ENCODE measurements at regions not wholly inside any gene's neighbourhood (a gene's known extent, or its start where the extent isn't known, plus 50 kb on each side); places are given as distances from the start of the nearest gene placed in this dataset.
"Not testable (repeated sequence)": the region's sequence is repeated elsewhere in the genome, so short reads cannot be mapped to it uniquely, and the experiment has no call there.

- no peak for TF ChIP-seq Cebpa-rat (IDR thresholded peaks at IDR 0.05)
Measured at GRCh38 chr4:97081951-97082350, 1061.3 kb downstream of the STPG2 start.

GRCh38 chr4:97097036-97097435 is 1046.2 kb downstream of the STPG2 start:
- not testable (repeated sequence) for H3K4me3 ChIP-seq, H3K27ac ChIP-seq, H3K36me3 ChIP-seq, H4K20me1 ChIP-seq, H3K27me3 ChIP-seq, H3K9ac ChIP-seq, H3K4me2 ChIP-seq, H3K4me1 ChIP-seq
- H3K9me3 ChIP-seq (replicated peaks in 1 of 11): peaks cover 0 to 11% (median 0%) of the 10 kb centered on the region in 11 experiments; a peak in 6 of 22 replicates

More at GRCh38 chr4:97081951-97082350, 1061.3 kb downstream of the STPG2 start:
- H3K4me1 ChIP-seq: no peaks in the 10 kb centered on the region
- H3K4me3 ChIP-seq: no peak overlapping the region
- no peaks in the 10 kb centered on the region for H4K20me1 ChIP-seq
- no peaks in the 10 kb centered on the region for H3K36me3 ChIP-seq
- H3K9ac ChIP-seq: no peak overlapping the region
- no peak overlapping the region for H3K27ac ChIP-seq
- H3K27me3 ChIP-seq: no peaks in the 10 kb centered on the region
- H3K9me3 ChIP-seq (replicated peaks in 1 of 11): no peaks in the 10 kb centered on the region
- no peak overlapping the region for H3K4me2 ChIP-seq

GRCh38 chr4:97101171-97101570 is 1042.1 kb downstream of the STPG2 start:
- not testable (repeated sequence) for H3K27me3 ChIP-seq; H3K36me3 ChIP-seq; H3K4me2 ChIP-seq; H3K4me1 ChIP-seq; H4K20me1 ChIP-seq; H3K9me3 ChIP-seq (replicated peaks in 1 of 11); H3K4me3 ChIP-seq; H3K27ac ChIP-seq; H3K9ac ChIP-seq

- TF ChIP-seq Cebpa-rat (IDR thresholded peaks at IDR 0.05): no peak
- Histone ChIP-seq H3K9ac (no peak overlapping the region), H3K9me3 (replicated peaks in 1 of 11) (no peaks in the 10 kb centered on the region), H3K4me1 (no peaks in the 10 kb centered on the region), H4K20me1 (no peaks in the 10 kb centered on the region), H3K4me3 (no peak overlapping the region), H3K36me3 (no peaks in the 10 kb centered on the region), H3K4me2 (no peak overlapping the region), H3K27ac (no peak overlapping the region), H3K27me3 (no peaks in the 10 kb centered on the region)
Measured at GRCh38 chr4:97103252-97103651, 1040.0 kb downstream of the STPG2 start.

- H3K9ac ChIP-seq: no peak overlapping the region
- no peak for TF ChIP-seq Cebpa-rat (IDR thresholded peaks at IDR 0.05)
Measured at GRCh38 chr4:97104006-97104405, 1039.3 kb downstream of the STPG2 start.

GRCh38 chr4:97104666-97105065 is 1038.6 kb downstream of the STPG2 start:
- no peaks in the 10 kb centered on the region for H4K20me1 ChIP-seq
- H3K27ac ChIP-seq: no peak overlapping the region
- no peaks in the 10 kb centered on the region for H3K4me1 ChIP-seq
- H3K9me3 ChIP-seq (replicated peaks in 1 of 11): no peaks in the 10 kb centered on the region
- no peak for TF ChIP-seq Cebpa-rat (IDR thresholded peaks at IDR 0.05)
- no peaks in the 10 kb centered on the region for H3K36me3 ChIP-seq
- no peak overlapping the region for H3K4me3 ChIP-seq
- H3K9ac ChIP-seq: no peak overlapping the region
- no peaks in the 10 kb centered on the region for H3K27me3 ChIP-seq
- H3K4me2 ChIP-seq: no peak overlapping the region

More at GRCh38 chr4:97104006-97104405, 1039.3 kb downstream of the STPG2 start:
- no peaks in the 10 kb centered on the region for H3K9me3 ChIP-seq (replicated peaks in 1 of 11)
- H3K36me3 ChIP-seq: no peaks in the 10 kb centered on the region
- no peak overlapping the region for H3K4me3 ChIP-seq
- H4K20me1 ChIP-seq: no peaks in the 10 kb centered on the region
- no peak overlapping the region for H3K27ac ChIP-seq
- H3K27me3 ChIP-seq: no peaks in the 10 kb centered on the region
- H3K4me2 ChIP-seq: no peak overlapping the region
- H3K4me1 ChIP-seq: no peaks in the 10 kb centered on the region

GRCh38 chr4:97105347-97106099 is 1037.8 kb downstream of the STPG2 start:
- no peaks in the 10 kb centered on the region for H3K4me1 ChIP-seq
- H3K27me3 ChIP-seq: no peaks in the 10 kb centered on the region
- TF ChIP-seq Cebpa-rat (IDR thresholded peaks at IDR 0.05): no peak
- H3K9ac ChIP-seq: no peak overlapping the region
- H3K36me3 ChIP-seq: no peaks in the 10 kb centered on the region
- H3K27ac ChIP-seq: no peak overlapping the region
- H3K4me2 ChIP-seq: no peak overlapping the region
- no peaks in the 10 kb centered on the region for H4K20me1 ChIP-seq
- no peak overlapping the region for H3K4me3 ChIP-seq
- H3K9me3 ChIP-seq (replicated peaks in 1 of 11): no peaks in the 10 kb centered on the region

GRCh38 chr4:97106161-97106560 is 1037.1 kb downstream of the STPG2 start:
- no peak overlapping the region for H3K4me2 ChIP-seq
- no peak overlapping the region for H3K4me3 ChIP-seq
- no peak overlapping the region for H3K9ac ChIP-seq
- H3K9me3 ChIP-seq (replicated peaks in 1 of 11): no peaks in the 10 kb centered on the region
- H3K27ac ChIP-seq: no peak overlapping the region
- H3K4me1 ChIP-seq: no peaks in the 10 kb centered on the region
- no peak for TF ChIP-seq Cebpa-rat (IDR thresholded peaks at IDR 0.05)
- no peaks in the 10 kb centered on the region for H4K20me1 ChIP-seq
- H3K27me3 ChIP-seq: no peaks in the 10 kb centered on the region
- H3K36me3 ChIP-seq: no peaks in the 10 kb centered on the region

- no peak for TF ChIP-seq Cebpa-rat (IDR thresholded peaks at IDR 0.05)
- H3K9me3 ChIP-seq (replicated peaks in 1 of 11): no peaks in the 10 kb centered on the region
- H3K36me3 ChIP-seq: no peaks in the 10 kb centered on the region
- H3K4me3 ChIP-seq: no peak overlapping the region
- no peak overlapping the region for H3K27ac ChIP-seq
- H3K4me1 ChIP-seq: no peaks in the 10 kb centered on the region
- no peaks in the 10 kb centered on the region for H4K20me1 ChIP-seq
- no peaks in the 10 kb centered on the region for H3K27me3 ChIP-seq
- H3K9ac ChIP-seq: no peak overlapping the region
- no peak overlapping the region for H3K4me2 ChIP-seq
Measured at GRCh38 chr4:97110506-97110905, 1032.8 kb downstream of the STPG2 start.

GRCh38 chr4:97116511-97116910 is 1026.8 kb downstream of the STPG2 start:
- no peak overlapping the region for H3K9ac ChIP-seq
- no peaks in the 10 kb centered on the region for H3K4me1 ChIP-seq
- H4K20me1 ChIP-seq: no peaks in the 10 kb centered on the region
- no peak overlapping the region for H3K4me3 ChIP-seq
- TF ChIP-seq Cebpa-rat (IDR thresholded peaks at IDR 0.05): no peak
- peaks cover 0 to 5% (median 0%) of the 10 kb centered on the region in 11 experiments; a peak in 1 of 22 replicates for H3K9me3 ChIP-seq (replicated peaks in 1 of 11)
- no peaks in the 10 kb centered on the region for H3K36me3 ChIP-seq
- no peak overlapping the region for H3K27ac ChIP-seq
- no peaks in the 10 kb centered on the region for H3K27me3 ChIP-seq
- no peak overlapping the region for H3K4me2 ChIP-seq

All from BLaER1 treated with 17β-estradiol and CSF1 and Interleukin-3, amounts not matched to agents 10 nM and 100 nM (cell line).